IMR-90 (cell line): ENCODE measurements at regions not wholly inside any gene's neighbourhood (a gene's known extent, or its start where the extent isn't known, plus 50 kb on each side); places are given as distances from the start of the nearest gene placed in this dataset.

Source experiments
- ATAC-seq: fragments of 200-7000 bp; cut with Tn5 transposase; 2 replicates; pipeline ENCODE4 v1.9.1; 2020; ENCODE audit warnings: low read depth, mild to moderate bottlenecking, moderate library complexity
- BruUV-seq: library from RNA; stranded (reverse); fragments of 400-500 nt; replicated peaks from 2 replicates; lab custom pipeline; 2021; lab: Mats Ljungman, UMichigan
- CTCF ChIA-PET: fragments of 300-600 bp; formaldehyde crosslinking; extraction: SDS; loops from one replicate; lab custom pipeline; 2021; ENCODE audit warnings: antibody characterized with exemption; lab: Yijun Ruan, JAX
- POLR2A ChIA-PET: fragments of 300-600 bp; sonication (Branson Sonifier 250); formaldehyde crosslinking; loops from one replicate; lab custom pipeline; 2022; ENCODE audit warnings: antibody characterized with exemption; ENCODE audit not compliant: unreplicated experiment; lab: Charles Lee
- DNase-seq: peaks from one replicate; pipeline ENCODE4 v3.0.0; 2013
- H2AFZ ChIP-seq: replicated peaks from 2 replicates; pipeline ENCODE3; 2013; ENCODE audit warnings: low read length, mild to moderate bottlenecking; ENCODE audit not compliant: poor library complexity
- H2AK5ac ChIP-seq: 2 replicates; pipeline ENCODE4 v1.6.1; 2013; ENCODE audit warnings: low read depth, low read length, inconsistent platforms
- H2AK9ac ChIP-seq: replicated peaks from 2 replicates; pipeline ENCODE3; 2013; ENCODE audit warnings: mild to moderate bottlenecking, low read depth, low read length, moderate library complexity; ENCODE audit not compliant: poor library complexity
- H2BK120ac ChIP-seq: 2 replicates; pipeline ENCODE4 v1.6.1; 2013; ENCODE audit warnings: low read depth, low read length, inconsistent platforms
- H2BK15ac ChIP-seq: 3 replicates; pipeline ENCODE4 v1.6.1; 2013; ENCODE audit warnings: low read depth, low read length, inconsistent platforms
- H2BK20ac ChIP-seq: 2 replicates; pipeline ENCODE4 v1.6.1; 2013; ENCODE audit warnings: low read depth, mild to moderate bottlenecking, inconsistent platforms, low read length, moderate library complexity
- H2BK5ac ChIP-seq: 2 replicates; pipeline ENCODE4 v1.6.1; 2013; ENCODE audit warnings: mild to moderate bottlenecking, low read depth, low read length, inconsistent platforms; ENCODE audit not compliant: poor library complexity, severe bottlenecking
- H3K14ac ChIP-seq: replicated peaks from 2 replicates; pipeline ENCODE4 v1.6.1; 2013; ENCODE audit warnings: low read depth, low read length, inconsistent platforms
- H3K18ac ChIP-seq: 2 replicates; pipeline ENCODE4 v1.6.1; 2013; ENCODE audit warnings: low read depth, low read length, control low read depth
- H3K23ac ChIP-seq: 2 replicates; pipeline ENCODE4 v1.6.1; 2013; ENCODE audit warnings: low read depth, low read length, inconsistent platforms
- H3K27ac ChIP-seq: 2 replicates; pipeline ENCODE4 v1.5.1; 2013; ENCODE audit warnings: mild to moderate bottlenecking, control low read depth, low read length; ENCODE audit not compliant: insufficient read depth
- H3K27me3 ChIP-seq: 2 replicates; pipeline ENCODE4 v1.6.1; 2013; ENCODE audit warnings: low read length; ENCODE audit not compliant: control insufficient read depth, insufficient read depth
- H3K36me3 ChIP-seq: 2 replicates; pipeline ENCODE4 v1.6.1; 2013; ENCODE audit warnings: low read length, mixed read lengths; ENCODE audit not compliant: control insufficient read depth, insufficient read depth
- H3K4ac ChIP-seq: 2 replicates; pipeline ENCODE4 v1.6.1; 2013; ENCODE audit warnings: low read depth, low read length, inconsistent platforms
- H3K4me1 ChIP-seq: 2 replicates; pipeline ENCODE4 v1.6.1; 2013; ENCODE audit warnings: low read length, mixed read lengths; ENCODE audit not compliant: control insufficient read depth, insufficient read depth
- H3K4me2 ChIP-seq: 2 replicates; pipeline ENCODE4 v1.6.1; 2013; ENCODE audit warnings: low read depth, mild to moderate bottlenecking, control low read depth, low read length, moderate library complexity
- H3K4me3 ChIP-seq: 2 replicates; pipeline ENCODE4 v1.5.1; 2013; ENCODE audit warnings: low read depth, mild to moderate bottlenecking, control low read depth, low read length, moderate library complexity; ENCODE audit not compliant: insufficient read depth
- H3K56ac ChIP-seq: 2 replicates; pipeline ENCODE4 v1.6.1; 2013; ENCODE audit warnings: low read length, inconsistent platforms; ENCODE audit not compliant: insufficient read depth; ENCODE audit errors: extremely low read depth
- H3K79me1 ChIP-seq, 2 experiments: 2 replicates each; pipeline ENCODE4 v1.6.1; 2013; ENCODE audit warnings: low read length in 2 of 2, inconsistent platforms in 1 of 2, low read depth in 1 of 2
- H3K9ac ChIP-seq: 2 replicates; pipeline ENCODE4 v1.6.1; 2013; ENCODE audit warnings: low read depth, low read length, control low read depth
- H3K9me1 ChIP-seq: 2 replicates; pipeline ENCODE4 v1.6.1; 2013; ENCODE audit warnings: low read length, inconsistent platforms; ENCODE audit not compliant: insufficient read depth
- H3K9me3 ChIP-seq: 2 replicates; pipeline ENCODE4 v1.6.1; 2013; ENCODE audit warnings: low read length; ENCODE audit not compliant: control insufficient read depth, insufficient read depth
- H4K20me1 ChIP-seq: 2 replicates; pipeline ENCODE4 v1.6.1; 2013; ENCODE audit warnings: low read length, inconsistent platforms; ENCODE audit not compliant: insufficient read depth
- H4K5ac ChIP-seq: 2 replicates; pipeline ENCODE4 v1.6.1; 2013; ENCODE audit warnings: mild to moderate bottlenecking, low read depth, low read length, control low read depth
- H4K8ac ChIP-seq, 2 experiments: 2 replicates each; pipeline ENCODE4 v1.6.1; 2013; ENCODE audit warnings: low read depth in 2 of 2, low read length in 2 of 2, control low read depth in 1 of 2, inconsistent platforms in 1 of 2
- H4K91ac ChIP-seq: 2 replicates; pipeline ENCODE4 v1.6.1; 2013; ENCODE audit warnings: low read depth, low read length, inconsistent platforms; ENCODE audit not compliant: insufficient read depth
- BHLHE40 ChIP-seq: fragments of 150-350 bp; IDR thresholded peaks from 2 replicates; pipeline ENCODE4 v1.6.1; 2016; ENCODE audit warnings: mild to moderate bottlenecking, low read depth, low read length
- CHD1 ChIP-seq: IDR thresholded peaks from 2 replicates; pipeline ENCODE4 v1.6.1; 2012; ENCODE audit warnings: low read depth, low read length, improper control_type of control experiment
- FOS ChIP-seq: fragments of 150-350 bp; IDR thresholded peaks from 2 replicates; pipeline ENCODE4 v1.6.1; 2016; ENCODE audit warnings: low read depth, low read length
- MAFK ChIP-seq: IDR thresholded peaks from 2 replicates; pipeline ENCODE4 v1.6.1; 2012; ENCODE audit warnings: low read depth, low read length, improper control_type of control experiment
- MAZ ChIP-seq: IDR thresholded peaks from 2 replicates; pipeline ENCODE4 v1.6.1; 2012; ENCODE audit warnings: low read depth, mild to moderate bottlenecking, low read length, improper control_type of control experiment, moderate library complexity, borderline replicate concordance
- MXI1 ChIP-seq: IDR thresholded peaks from 2 replicates; pipeline ENCODE4 v1.6.1; 2012; ENCODE audit warnings: low read depth, mild to moderate bottlenecking, low read length, moderate library complexity, borderline replicate concordance
- NFE2L2 ChIP-seq: fragments of 150-350 bp; IDR thresholded peaks from 2 replicates; pipeline ENCODE4 v1.6.1; 2016; ENCODE audit warnings: low read depth, mild to moderate bottlenecking, low read length
- POLR2A ChIP-seq: IDR thresholded peaks from 2 replicates; pipeline ENCODE4 v1.6.1; 2012; ENCODE audit warnings: mild to moderate bottlenecking, low read depth, low read length
- RAD21 ChIP-seq: IDR thresholded peaks from 2 replicates; pipeline ENCODE4 v1.6.1; 2012; ENCODE audit warnings: low read length, improper control_type of control experiment
- RCOR1 ChIP-seq: IDR thresholded peaks from 2 replicates; pipeline ENCODE4 v1.6.1; 2012; ENCODE audit warnings: mild to moderate bottlenecking, low read length, improper control_type of control experiment; ENCODE audit not compliant: insufficient replicate concordance
- RFX5 ChIP-seq: IDR thresholded peaks from 2 replicates; pipeline ENCODE4 v1.8.0; 2012; ENCODE audit warnings: low read depth, mild to moderate bottlenecking, low read length, moderate library complexity
- SMC3 ChIP-seq: fragments of 150-350 bp; IDR thresholded peaks from 2 replicates; pipeline ENCODE4 v1.6.1; 2016; ENCODE audit warnings: low read depth, mild to moderate bottlenecking, antibody characterized with exemption, low read length, moderate library complexity
- WGBS, 2 experiments: methylation state at CpG; one replicate each; pipeline versions ENCODE4 v1.1.5 to v1.1.7; 2013; ENCODE audit warnings: missing lambda C conversion rate in 2 of 2; ENCODE audit not compliant: insufficient read length in 1 of 2; ENCODE audit errors: extremely low coverage in 2 of 2; 5-methylcytosine and 5-hydroxymethylcytosine counted together
- dilution Hi-C: fragments of 300-500 bp; cut with HindIII; formaldehyde crosslinking; loops from one replicate; pipeline ENCODE4 v1.14.3; 2018; ENCODE audit warnings: low sequenced_read_pairs; ENCODE audit not compliant: unreplicated experiment
- in situ Hi-C: fragments of 300-500 bp; cut with MboI; formaldehyde crosslinking; loops from 3 replicates; pipeline ENCODE4 v1.14.3; 2019; ENCODE audit warnings: low sequenced_read_pairs, inconsistent platforms, mixed read lengths
- intact Hi-C: fragments of 100-400 bp; cut with micrococcal nuclease; formaldehyde crosslinking; loops from 2 replicates; pipeline ENCODE4 v1.10.0; 2022
- TF ChIP-seq, protein P1 (sequence below): fragments of 150-350 bp; IDR thresholded peaks from 2 replicates; pipeline ENCODE4 v1.6.1; 2017; ENCODE audit warnings: mild to moderate bottlenecking, antibody characterized with exemption, low read length, low read depth
- TF ChIP-seq, protein P2 (sequence below): fragments of 150-350 bp; IDR thresholded peaks from 2 replicates; pipeline ENCODE4 v1.6.1; 2016; ENCODE audit warnings: low read depth, mild to moderate bottlenecking, low read length, moderate library complexity, borderline replicate concordance
- TF ChIP-seq, protein P3 (sequence below): conservative IDR thresholded peaks from 2 replicates; pipeline ENCODE4 v1.5.1; 2012; ENCODE audit warnings: mild to moderate bottlenecking, low read depth, low read length, improper control_type of control experiment

DNA sequence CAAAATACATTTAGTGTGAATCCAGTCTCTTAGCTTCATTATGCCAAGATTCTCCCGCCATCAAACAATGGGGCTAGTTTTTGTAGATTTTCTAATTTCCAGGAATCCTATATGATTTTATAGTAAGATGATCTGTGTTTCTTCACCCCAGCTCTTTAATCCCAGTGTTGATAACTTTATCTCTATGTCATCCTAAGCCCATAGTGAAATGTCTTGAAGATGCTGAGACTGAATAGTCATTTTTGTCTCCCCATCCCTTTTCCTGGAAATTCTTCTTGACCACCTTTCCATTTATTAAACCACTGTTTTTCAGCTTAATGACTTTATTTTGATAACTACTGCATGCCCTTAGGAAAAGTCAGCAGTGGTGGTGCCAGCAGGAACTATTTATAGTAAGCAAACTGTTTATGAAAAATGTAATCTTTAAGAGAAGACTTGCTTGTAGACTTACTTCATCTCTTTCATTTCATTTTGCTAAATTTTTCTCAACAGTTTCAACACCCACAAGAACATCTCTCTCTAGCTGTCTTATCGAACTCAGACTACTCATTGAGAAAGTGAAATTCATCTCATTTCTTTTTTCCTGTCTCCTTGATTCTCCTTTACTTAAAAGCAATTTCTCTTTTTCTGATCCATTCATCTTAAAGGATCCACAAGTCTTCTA lies 116.6 kb downstream of the NTMT2 start:
- Histone ChIP-seq H2AK5ac (no peak overlapping the region), H3K79me1 (no peaks in the 10 kb centered on the region), H4K91ac (no peak overlapping the region), H4K5ac (no peak overlapping the region), H3K18ac (no peak overlapping the region), H3K14ac (no peak overlapping the region), H4K20me1 (no peaks in the 10 kb centered on the region), H2BK5ac (no peak overlapping the region), H3K56ac (no peak overlapping the region), H3K4ac (no peak overlapping the region), H2AK9ac (no peak overlapping the region), H3K9me1 (no peaks in the 10 kb centered on the region), H2BK20ac (no peak overlapping the region), H3K9me3 (no peaks in the 10 kb centered on the region), H3K23ac (no peak overlapping the region), H2AFZ (no peak overlapping the region), H3K4me3 (no peak overlapping the region), H3K36me3 (no peaks in the 10 kb centered on the region), H2BK15ac (no peak overlapping the region), H3K27ac (no peak overlapping the region), H3K27me3 (no peaks in the 10 kb centered on the region), H3K4me1 (no peaks in the 10 kb centered on the region), H3K9ac (no peak overlapping the region), H3K4me2 (no peak overlapping the region), H4K8ac (no peak overlapping the region), H2BK120ac (no peak overlapping the region)
- CTCF ChIA-PET: interaction anchor here (0.7 kb wide), 1 partner anchor 314 kb away, joined by 3 read pairs; no protein-coding TSS in a partner anchor
- WGBS, 2 experiments: no CpG with 5 or more reads among the region's 2 CpGs
- POLR2A ChIA-PET: interaction anchor here (0.6 kb wide), 1 partner anchor 280 kb away, joined by 3 read pairs; no protein-coding TSS in a partner anchor
- ATAC-seq (no peak), DNase-seq (no peak)
- dilution Hi-C loops (no loop called here), intact Hi-C loops (no loop called here), in situ Hi-C loops (no loop called here)
- TF ChIP-seq SMC3 (no peak), RCOR1 (no peak), RFX5 (no peak), MAZ (no peak), POLR2A (no peak), NFE2L2 (no peak), FOS (no peak), BHLHE40 (no peak), RAD21 (no peak), CHD1 (no peak), MAFK (no peak), MXI1 (no peak)
- TF ChIP-seq, protein P1, sequence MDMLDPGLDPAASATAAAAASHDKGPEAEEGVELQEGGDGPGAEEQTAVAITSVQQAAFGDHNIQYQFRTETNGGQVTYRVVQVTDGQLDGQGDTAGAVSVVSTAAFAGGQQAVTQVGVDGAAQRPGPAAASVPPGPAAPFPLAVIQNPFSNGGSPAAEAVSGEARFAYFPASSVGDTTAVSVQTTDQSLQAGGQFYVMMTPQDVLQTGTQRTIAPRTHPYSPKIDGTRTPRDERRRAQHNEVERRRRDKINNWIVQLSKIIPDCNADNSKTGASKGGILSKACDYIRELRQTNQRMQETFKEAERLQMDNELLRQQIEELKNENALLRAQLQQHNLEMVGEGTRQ: no peak
- TF ChIP-seq, protein P2, sequence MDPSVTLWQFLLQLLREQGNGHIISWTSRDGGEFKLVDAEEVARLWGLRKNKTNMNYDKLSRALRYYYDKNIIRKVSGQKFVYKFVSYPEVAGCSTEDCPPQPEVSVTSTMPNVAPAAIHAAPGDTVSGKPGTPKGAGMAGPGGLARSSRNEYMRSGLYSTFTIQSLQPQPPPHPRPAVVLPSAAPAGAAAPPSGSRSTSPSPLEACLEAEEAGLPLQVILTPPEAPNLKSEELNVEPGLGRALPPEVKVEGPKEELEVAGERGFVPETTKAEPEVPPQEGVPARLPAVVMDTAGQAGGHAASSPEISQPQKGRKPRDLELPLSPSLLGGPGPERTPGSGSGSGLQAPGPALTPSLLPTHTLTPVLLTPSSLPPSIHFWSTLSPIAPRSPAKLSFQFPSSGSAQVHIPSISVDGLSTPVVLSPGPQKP: no peak
- TF ChIP-seq, protein P3, sequence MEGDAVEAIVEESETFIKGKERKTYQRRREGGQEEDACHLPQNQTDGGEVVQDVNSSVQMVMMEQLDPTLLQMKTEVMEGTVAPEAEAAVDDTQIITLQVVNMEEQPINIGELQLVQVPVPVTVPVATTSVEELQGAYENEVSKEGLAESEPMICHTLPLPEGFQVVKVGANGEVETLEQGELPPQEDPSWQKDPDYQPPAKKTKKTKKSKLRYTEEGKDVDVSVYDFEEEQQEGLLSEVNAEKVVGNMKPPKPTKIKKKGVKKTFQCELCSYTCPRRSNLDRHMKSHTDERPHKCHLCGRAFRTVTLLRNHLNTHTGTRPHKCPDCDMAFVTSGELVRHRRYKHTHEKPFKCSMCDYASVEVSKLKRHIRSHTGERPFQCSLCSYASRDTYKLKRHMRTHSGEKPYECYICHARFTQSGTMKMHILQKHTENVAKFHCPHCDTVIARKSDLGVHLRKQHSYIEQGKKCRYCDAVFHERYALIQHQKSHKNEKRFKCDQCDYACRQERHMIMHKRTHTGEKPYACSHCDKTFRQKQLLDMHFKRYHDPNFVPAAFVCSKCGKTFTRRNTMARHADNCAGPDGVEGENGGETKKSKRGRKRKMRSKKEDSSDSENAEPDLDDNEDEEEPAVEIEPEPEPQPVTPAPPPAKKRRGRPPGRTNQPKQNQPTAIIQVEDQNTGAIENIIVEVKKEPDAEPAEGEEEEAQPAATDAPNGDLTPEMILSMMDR: no peak
- BruUV-seq: no TSS peak
